HUES6 (cell line): ENCODE measurements at regions not wholly inside any gene's neighbourhood (a gene's known extent, or its start where the extent isn't known, plus 50 kb on each side); places are given as distances from the start of the nearest gene placed in this dataset.

Source experiments
- H3K27ac ChIP-seq: 2 replicates; pipeline ENCODE4 v1.7.0; 2013; ENCODE audit warnings: low read depth, mild to moderate bottlenecking, low read length, inconsistent platforms
- H3K27me3 ChIP-seq: 2 replicates; pipeline ENCODE4 v1.6.1; 2013; ENCODE audit warnings: low read length; ENCODE audit not compliant: control insufficient read depth, insufficient read depth
- H3K36me3 ChIP-seq: 2 replicates; pipeline ENCODE4 v1.6.1; 2013; ENCODE audit warnings: low read length; ENCODE audit not compliant: control insufficient read depth, insufficient read depth
- H3K4me1 ChIP-seq: 2 replicates; pipeline ENCODE4 v1.6.1; 2013; ENCODE audit warnings: low read length; ENCODE audit not compliant: control insufficient read depth, insufficient read depth
- H3K4me3 ChIP-seq: 2 replicates; pipeline ENCODE4 v1.5.1; 2013; ENCODE audit warnings: low read depth, low read length
- H3K9ac ChIP-seq: one replicate; pipeline ENCODE4 v1.6.1; 2013; ENCODE audit warnings: mild to moderate bottlenecking, low read length
- H3K9me3 ChIP-seq: 2 replicates; pipeline ENCODE4 v1.6.1; 2013; ENCODE audit warnings: low read depth, low read length; ENCODE audit not compliant: control insufficient read depth, insufficient read depth

- Histone ChIP-seq H3K4me3 (no peak overlapping the region), H3K36me3 (no peaks in the 10 kb centered on the region), H3K27me3 (no peaks in the 10 kb centered on the region), H3K9me3 (peaks cover 13% of the 10 kb centered on the region), H3K4me1 (peaks cover 13% of the 10 kb centered on the region), H3K9ac (no peak overlapping the region), H3K27ac (no peak overlapping the region)
Measured at GRCh38 chr13:76725211-76725610, 161.0 kb downstream of the KCTD12 start.

DNA sequence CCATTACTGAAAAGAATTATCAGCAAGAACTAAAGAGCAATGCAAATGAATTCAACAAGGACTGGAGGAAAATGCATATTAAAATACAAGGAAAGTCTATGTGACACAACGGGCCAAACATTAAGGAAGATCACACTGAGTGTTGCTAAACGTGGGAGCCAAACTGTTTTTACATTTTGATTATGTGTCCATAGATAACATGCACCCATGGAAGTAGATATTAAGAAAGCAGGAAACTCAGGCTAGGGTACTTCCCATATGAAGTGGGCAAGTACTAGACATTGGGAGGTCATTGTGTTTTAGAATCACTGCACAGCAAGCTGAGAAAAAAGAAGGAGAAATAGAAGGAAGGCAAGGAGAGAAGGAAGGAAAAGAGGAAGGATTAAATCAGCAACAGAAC, 161.8 kb downstream of the KCTD12 start:
- H3K27ac ChIP-seq, result no peak overlapping the region

GRCh38 chr13:76723551-76724232, 162.5 kb downstream of the KCTD12 start:
- peaks cover 13% of the 10 kb centered on the region for H3K9me3 ChIP-seq
- H3K4me3 ChIP-seq, result no peak overlapping the region
- no peaks in the 10 kb centered on the region for H3K27me3 ChIP-seq
- no peak overlapping the region for H3K9ac ChIP-seq
- peaks cover 13% of the 10 kb centered on the region for H3K4me1 ChIP-seq
- no peaks in the 10 kb centered on the region for H3K36me3 ChIP-seq
- H3K27ac ChIP-seq, result no peak overlapping the region

More for the DNA sequence above, 161.8 kb downstream of the KCTD12 start:
- H3K9ac ChIP-seq, result no peak overlapping the region
- H3K4me3 ChIP-seq, result no peak overlapping the region
- H3K4me1 ChIP-seq, result peaks cover 13% of the 10 kb centered on the region
- no peaks in the 10 kb centered on the region for H3K27me3 ChIP-seq
- no peaks in the 10 kb centered on the region for H3K36me3 ChIP-seq
- peaks cover 13% of the 10 kb centered on the region for H3K9me3 ChIP-seq

GRCh38 chr13:76722782-76723181, 163.4 kb downstream of the KCTD12 start:
- Histone ChIP-seq H3K27ac (no peak overlapping the region), H3K27me3 (no peaks in the 10 kb centered on the region), H3K9me3 (peaks cover 7% of the 10 kb centered on the region; the same call in 1 of the 2 replicates), H3K4me1 (peaks cover 13% of the 10 kb centered on the region), H3K4me3 (no peak overlapping the region), H3K9ac (no peak overlapping the region), H3K36me3 (no peaks in the 10 kb centered on the region)

DNA sequence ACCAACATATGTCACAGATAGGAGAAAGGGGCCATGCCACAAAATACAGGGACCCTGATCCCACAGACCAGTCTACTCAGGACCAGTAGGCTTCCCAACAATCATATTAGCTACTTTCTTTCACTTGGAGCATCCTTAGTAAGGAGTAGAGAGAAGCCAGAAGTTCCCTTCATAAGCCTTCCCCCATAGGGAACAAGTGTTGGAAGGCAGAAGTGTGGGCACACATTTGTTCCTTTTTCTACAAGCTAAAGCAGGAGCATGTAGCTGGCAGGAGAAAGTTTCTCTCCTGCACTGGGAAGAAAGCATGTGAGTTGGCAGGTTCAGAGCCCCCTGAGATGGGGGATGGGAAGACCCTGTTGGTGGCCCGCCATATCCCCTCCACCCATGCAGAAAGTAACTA, 165.4 kb downstream of the KCTD12 start:
- Histone ChIP-seq H3K27me3 (no peaks in the 10 kb centered on the region), H3K27ac (no peak overlapping the region), H3K36me3 (no peaks in the 10 kb centered on the region), H3K4me3 (no peak overlapping the region), H3K4me1 (peaks cover 13% of the 10 kb centered on the region), H3K9ac (no peak overlapping the region), H3K9me3 (no peaks in the 10 kb centered on the region)

DNA sequence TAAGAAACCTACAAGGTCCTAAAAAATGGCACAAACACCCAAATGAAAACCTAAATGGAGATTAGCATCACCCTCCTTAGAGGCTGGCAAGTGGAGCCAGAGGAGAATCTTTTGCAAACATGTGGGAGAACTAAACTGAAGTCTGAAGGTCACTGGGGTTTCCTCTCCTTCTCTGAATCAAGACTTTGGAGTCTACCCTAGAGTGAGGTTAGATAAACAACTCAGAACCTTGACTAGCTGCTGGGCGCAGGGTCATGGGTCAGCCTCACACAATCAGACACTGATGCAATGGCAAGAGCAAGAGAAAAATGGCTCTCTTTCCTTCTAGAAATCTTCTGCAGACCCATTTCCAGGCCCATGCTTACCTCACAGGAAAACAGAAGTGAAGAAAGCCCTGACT, 165.8 kb downstream of the KCTD12 start:
- Histone ChIP-seq H3K36me3 (no peaks in the 10 kb centered on the region), H3K27ac (no peak overlapping the region), H3K27me3 (no peaks in the 10 kb centered on the region)

DNA sequence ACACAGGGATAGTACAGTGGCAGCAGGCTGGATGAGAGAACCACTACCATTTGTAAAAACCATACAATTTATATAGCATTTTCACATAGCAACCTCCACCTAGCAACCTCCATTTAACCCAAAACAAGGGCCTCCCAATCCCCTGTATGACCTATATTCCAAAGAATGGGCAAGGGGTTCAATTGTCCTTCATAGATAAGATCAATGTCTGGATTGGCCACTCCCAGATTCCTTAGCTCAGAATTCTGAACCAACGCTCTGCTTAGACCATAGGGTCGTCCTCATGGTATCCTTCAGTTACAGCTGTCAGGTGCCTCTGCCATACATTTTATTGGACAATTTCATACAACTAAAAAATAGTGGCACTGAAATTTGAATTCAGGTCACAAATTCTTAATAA, 166.2 kb downstream of the KCTD12 start:
- Histone ChIP-seq H3K9me3 (no peaks in the 10 kb centered on the region), H3K4me1 (peaks cover 8% of the 10 kb centered on the region), H3K9ac (no peak overlapping the region), H3K27ac (no peak overlapping the region), H3K27me3 (no peaks in the 10 kb centered on the region), H3K4me3 (no peak overlapping the region), H3K36me3 (no peaks in the 10 kb centered on the region)

More for the DNA sequence above, 165.8 kb downstream of the KCTD12 start:
- Histone ChIP-seq H3K9ac (no peak overlapping the region), H3K4me1 (peaks cover 11% of the 10 kb centered on the region), H3K9me3 (no peaks in the 10 kb centered on the region), H3K4me3 (no peak overlapping the region)

- Histone ChIP-seq H3K9ac (no peak overlapping the region), H3K27ac (no peak overlapping the region), H3K4me1 (no peaks in the 10 kb centered on the region; the same call in none of the 2 replicates), H3K4me3 (no peak overlapping the region), H3K36me3 (no peaks in the 10 kb centered on the region), H3K27me3 (no peaks in the 10 kb centered on the region), H3K9me3 (no peaks in the 10 kb centered on the region)
Measured at GRCh38 chr13:76717092-76717491, 169.1 kb downstream of the KCTD12 start.

- Histone ChIP-seq H3K9ac (no peak overlapping the region), H3K4me3 (no peak overlapping the region), H3K36me3 (no peaks in the 10 kb centered on the region), H3K9me3 (no peaks in the 10 kb centered on the region), H3K27ac (no peak overlapping the region), H3K4me1 (no peaks in the 10 kb centered on the region; the same call in none of the 2 replicates), H3K27me3 (no peaks in the 10 kb centered on the region)
Measured at GRCh38 chr13:76715621-76716020, 170.6 kb downstream of the KCTD12 start.

- no peak overlapping the region for H3K27ac ChIP-seq
Measured at GRCh38 chr13:76715075-76715474, 171.1 kb downstream of the KCTD12 start.

GRCh38 chr13:76713280-76713679, 172.9 kb downstream of the KCTD12 start:
- H3K4me1 ChIP-seq, result no peaks in the 10 kb centered on the region; the same call in none of the 2 replicates
- no peak overlapping the region for H3K9ac ChIP-seq

More at GRCh38 chr13:76715075-76715474, 171.1 kb downstream of the KCTD12 start:
- Histone ChIP-seq H3K9ac (no peak overlapping the region), H3K4me3 (no peak overlapping the region), H3K9me3 (no peaks in the 10 kb centered on the region), H3K4me1 (no peaks in the 10 kb centered on the region; the same call in none of the 2 replicates), H3K36me3 (no peaks in the 10 kb centered on the region), H3K27me3 (no peaks in the 10 kb centered on the region)

More at GRCh38 chr13:76713280-76713679, 172.9 kb downstream of the KCTD12 start:
- Histone ChIP-seq H3K4me3 (no peak overlapping the region), H3K27ac (no peak overlapping the region), H3K9me3 (no peaks in the 10 kb centered on the region), H3K27me3 (no peaks in the 10 kb centered on the region), H3K36me3 (no peaks in the 10 kb centered on the region)
